ENCODE measurements at regions not wholly inside any gene's neighbourhood (a gene's known extent, or its start where the extent isn't known, plus 50 kb on each side); places are given as distances from the start of the nearest gene placed in this dataset.
A peak's percentile ranks its signal among the peaks of the same experiment; 100 is the strongest.

- TF ChIP-seq CTCF (IDR thresholded peaks at IDR 0.05; ENCODE audit: control insufficient read depth, insufficient read depth, low read depth, low read length, missing control alignments), result no peak
- no peak for DNase-seq (ENCODE audit: low read depth)
- no peak overlapping the region for H3K4me3 ChIP-seq (ENCODE audit: control insufficient read depth, low read depth, low read length)
Measured at GRCh38 chr20:60840971-60841370, 411.1 kb upstream of the CDH4 start.

GRCh38 chr20:60845146-60845545 lies 406.9 kb upstream of the CDH4 start:
- no peak for DNase-seq (ENCODE audit: low read depth)
- TF ChIP-seq CTCF (IDR thresholded peaks at IDR 0.05; ENCODE audit: control insufficient read depth, insufficient read depth, low read depth, low read length, missing control alignments), result no peak
- H3K4me3 ChIP-seq (ENCODE audit: control insufficient read depth, low read depth, low read length), result no peak overlapping the region

- H3K4me3 ChIP-seq (ENCODE audit: control insufficient read depth, low read depth, low read length), result no peak overlapping the region
- TF ChIP-seq CTCF (IDR thresholded peaks at IDR 0.05; ENCODE audit: control insufficient read depth, insufficient read depth, low read depth, low read length, missing control alignments), result peak; percentile 32
- no peak for DNase-seq (ENCODE audit: low read depth)
Measured at GRCh38 chr20:60851826-60852704, 400.0 kb upstream of the CDH4 start.

GRCh38 chr20:60857708-60858107 lies 394.4 kb upstream of the CDH4 start:
- H3K4me3 ChIP-seq (ENCODE audit: control insufficient read depth, low read depth, low read length), result no peak overlapping the region
- TF ChIP-seq CTCF (IDR thresholded peaks at IDR 0.05; ENCODE audit: control insufficient read depth, insufficient read depth, low read depth, low read length, missing control alignments), result no peak
- DNase-seq (ENCODE audit: low read depth), result peak; percentile 3

- no peak for DNase-seq (ENCODE audit: low read depth)
- no peak for TF ChIP-seq CTCF (IDR thresholded peaks at IDR 0.05; ENCODE audit: control insufficient read depth, insufficient read depth, low read depth, low read length, missing control alignments)
- H3K4me3 ChIP-seq (ENCODE audit: control insufficient read depth, low read depth, low read length), result no peak overlapping the region
Measured at GRCh38 chr20:60862601-60863000, 389.5 kb upstream of the CDH4 start.

- H3K4me3 ChIP-seq (ENCODE audit: control insufficient read depth, low read depth, low read length), result no peak overlapping the region
- no peak for TF ChIP-seq CTCF (IDR thresholded peaks at IDR 0.05; ENCODE audit: control insufficient read depth, insufficient read depth, low read depth, low read length, missing control alignments)
- DNase-seq (ENCODE audit: low read depth), result no peak
Measured at GRCh38 chr20:60863548-60863947, 388.5 kb upstream of the CDH4 start.
